K562 (cell line): ENCODE measurements at regions not wholly inside any gene's neighbourhood (a gene's known extent, or its start where the extent isn't known, plus 50 kb on each side); places are given as distances from the start of the nearest gene placed in this dataset.

Experiments
- HDAC8 ChIP-seq: fragments of 450-650 bp; IDR thresholded peaks from 2 replicates; pipeline ENCODE4 v1.6.1; 2016; ENCODE audit warnings: mild to moderate bottlenecking, missing genetic modification characterization, moderate library complexity, missing compliant biosample characterization
- REST ChIP-seq, 2 experiments: fragments of 450-650 bp; formaldehyde crosslinking in 1 of 2; IDR thresholded peaks; 2 replicates each; pipeline versions ENCODE4 v1.4.0 to v1.6.1; 2014 to 2020; ENCODE audit warnings: mild to moderate bottlenecking in 2 of 2, borderline replicate concordance in 1 of 2, low read depth in 1 of 2

- no peak for TF ChIP-seq HDAC8 (tag)
- no peak for TF ChIP-seq REST (IDR thresholded peaks at IDR 0.05; ENCODE audit: borderline replicate concordance)
- no peak for TF ChIP-seq REST (CRISPR knock-in tag; IDR thresholded peaks at IDR 0.05; ENCODE audit: low read depth)
Observed at GRCh38 chr2:217452928-217453327, 549.9 kb downstream of the TNS1 start.
